Sigmoid colon (tissue), 6 donors: ENCODE measurements at regions not wholly inside any gene's neighbourhood (a gene's known extent, or its start where the extent isn't known, plus 50 kb on each side); places are given as distances from the start of the nearest gene placed in this dataset.

Source experiments
- DNase-seq: peaks from one replicate; pipeline ENCODE4 v3.0.0-alpha.2; 2019
- H3K27ac ChIP-seq, 4 donors: fragments of 200-600 bp; sonication (generic); one replicate each; pipeline ENCODE4 v1.5.1; 2016 to 2019; ENCODE audit warnings: mild to moderate bottlenecking in 1 of 4
- H3K27me3 ChIP-seq, 3 donors: fragments of 200-600 bp; sonication (generic); one replicate each; pipeline ENCODE4 v1.5.1; 2019; ENCODE audit warnings: mild to moderate bottlenecking in 1 of 3
- H3K36me3 ChIP-seq, 4 donors: fragments of 200-600 bp; sonication (generic); one replicate each; pipeline ENCODE4 v1.5.1; 2016 to 2019
- H3K4me1 ChIP-seq, 4 donors: fragments of 200-600 bp; sonication (generic); one replicate each; pipeline ENCODE4 v1.5.1; 2017 to 2019
- H3K4me3 ChIP-seq, 4 donors: fragments of 200-600 bp; sonication (generic); one replicate each; pipeline ENCODE4 v1.5.1; 2017 to 2019; ENCODE audit warnings: mild to moderate bottlenecking in 2 of 4, moderate library complexity in 1 of 4
- H3K9me3 ChIP-seq, 4 donors: fragments of 200-600 bp in 3 of 4; sonication (generic) in 3 of 4; one replicate each; pipeline versions ENCODE4 v1.5.1 to v1.6.1; 2013 to 2019
- EP300 ChIP-seq, 4 donors: sonication (generic); formaldehyde crosslinking; IDR thresholded peaks; one replicate each; pipeline ENCODE4 v1.6.1; 2017; ENCODE audit warnings: antibody characterized with exemption in 4 of 4
- POLR2A ChIP-seq, 2 donors: fragments of 450-650 bp; IDR thresholded peaks; one replicate each; pipeline ENCODE4 v1.6.1; 2016; ENCODE audit warnings: antibody characterized with exemption in 2 of 2, mild to moderate bottlenecking in 2 of 2, moderate library complexity in 2 of 2
- POLR2AphosphoS5 ChIP-seq, 4 donors: sonication (generic); formaldehyde crosslinking; IDR thresholded peaks; one replicate each; pipeline ENCODE4 v1.6.1; 2017; ENCODE audit warnings: antibody characterized with exemption in 4 of 4
- WGBS, 2 donors: extraction: QIAGEN DNeasy Blood & Tissue Kit; methylation state at CpG; one replicate each; pipeline ENCODE4 v1.1.7; 2013; 5-methylcytosine and 5-hydroxymethylcytosine counted together
- intact Hi-C: fragments of 100-400 bp; cut with DNase I; formaldehyde crosslinking; loops from one replicate; pipeline ENCODE4 v1.15.1; 2023
- TF ChIP-seq, protein P1 (sequence below), 4 experiments: fragments of 450-650 bp in 3 of 4; fragments of 200-600 bp in 1 of 4; IDR thresholded peaks; one replicate each; pipeline ENCODE4 v1.5.1; 2016 to 2019; ENCODE audit warnings: antibody characterized with exemption in 4 of 4, mild to moderate bottlenecking in 3 of 4, moderate library complexity in 2 of 4
- donor health status: healthy with polysubstance abuse.
- donor health status: healthy.

DNA sequence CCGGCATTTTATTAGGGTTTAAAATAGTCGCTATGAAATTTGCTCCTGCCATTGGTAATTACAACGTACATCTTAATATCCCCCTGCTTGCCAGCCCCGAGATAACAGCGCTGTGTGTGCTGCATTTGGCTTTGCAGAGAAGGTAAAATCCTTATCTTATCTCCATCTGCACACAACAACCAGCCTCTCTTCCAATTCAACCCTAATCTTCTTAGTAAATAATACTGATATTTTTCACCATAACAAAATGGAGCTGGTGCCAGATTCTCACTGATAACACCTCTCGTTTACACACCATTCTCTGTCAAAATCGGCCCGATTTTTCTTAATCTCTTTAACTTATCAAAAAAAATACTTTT lies 61.4 kb upstream of the SIX3 start:
- H3K27me3 ChIP-seq: peaks cover 0 to 22% (median 0%) of the 10 kb centered on the region in 3 donors
- no peaks in the 10 kb centered on the region for H3K36me3 ChIP-seq
- WGBS, 2 donors: 33 to 55% methylated on average over 8 of the region's 8 CpGs
- H3K27ac ChIP-seq: no peak overlapping the region
- H3K4me1 ChIP-seq: no peaks in the 10 kb centered on the region
- intact Hi-C loops: no loop called here
- TF ChIP-seq, protein P1, sequence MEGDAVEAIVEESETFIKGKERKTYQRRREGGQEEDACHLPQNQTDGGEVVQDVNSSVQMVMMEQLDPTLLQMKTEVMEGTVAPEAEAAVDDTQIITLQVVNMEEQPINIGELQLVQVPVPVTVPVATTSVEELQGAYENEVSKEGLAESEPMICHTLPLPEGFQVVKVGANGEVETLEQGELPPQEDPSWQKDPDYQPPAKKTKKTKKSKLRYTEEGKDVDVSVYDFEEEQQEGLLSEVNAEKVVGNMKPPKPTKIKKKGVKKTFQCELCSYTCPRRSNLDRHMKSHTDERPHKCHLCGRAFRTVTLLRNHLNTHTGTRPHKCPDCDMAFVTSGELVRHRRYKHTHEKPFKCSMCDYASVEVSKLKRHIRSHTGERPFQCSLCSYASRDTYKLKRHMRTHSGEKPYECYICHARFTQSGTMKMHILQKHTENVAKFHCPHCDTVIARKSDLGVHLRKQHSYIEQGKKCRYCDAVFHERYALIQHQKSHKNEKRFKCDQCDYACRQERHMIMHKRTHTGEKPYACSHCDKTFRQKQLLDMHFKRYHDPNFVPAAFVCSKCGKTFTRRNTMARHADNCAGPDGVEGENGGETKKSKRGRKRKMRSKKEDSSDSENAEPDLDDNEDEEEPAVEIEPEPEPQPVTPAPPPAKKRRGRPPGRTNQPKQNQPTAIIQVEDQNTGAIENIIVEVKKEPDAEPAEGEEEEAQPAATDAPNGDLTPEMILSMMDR (IDR thresholded peaks at IDR 0.05): no peak
- TF ChIP-seq EP300 (IDR thresholded peaks at IDR 0.05): no peak
- TF ChIP-seq POLR2AphosphoS5 (IDR thresholded peaks at IDR 0.05): no peak
- no peaks in the 10 kb centered on the region for H3K9me3 ChIP-seq
- no peak for DNase-seq
- no peak overlapping the region for H3K4me3 ChIP-seq

DNA sequence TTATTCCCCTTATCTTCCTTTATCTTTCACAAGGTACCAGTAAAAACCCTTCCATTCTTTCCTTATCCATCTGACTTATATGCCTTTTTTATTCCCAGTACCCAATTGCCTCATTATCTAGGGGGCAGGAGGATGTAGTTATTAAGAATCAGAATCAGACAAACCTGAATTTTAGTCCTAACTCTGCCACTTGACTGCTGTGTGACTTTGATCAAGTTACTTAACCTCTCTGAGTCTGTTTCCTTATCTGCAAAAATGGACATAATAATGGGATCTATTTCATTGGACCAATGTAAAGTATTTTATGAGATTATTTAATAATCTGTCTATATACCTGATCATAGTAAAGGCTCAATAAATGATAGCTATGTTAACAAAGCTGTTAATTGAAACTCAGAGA lies 59.6 kb upstream of the SIX3 start:
- peaks cover 0 to 27% (median 0%) of the 10 kb centered on the region in 3 donors for H3K27me3 ChIP-seq
- H3K9me3 ChIP-seq: no peaks in the 10 kb centered on the region
- no peaks in the 10 kb centered on the region for H3K4me1 ChIP-seq
- no peaks in the 10 kb centered on the region for H3K36me3 ChIP-seq
- DNase-seq: no peak
- H3K4me3 ChIP-seq: no peak overlapping the region
- TF ChIP-seq, protein P1 (IDR thresholded peaks at IDR 0.05): no peak
- no peak for TF ChIP-seq EP300 (IDR thresholded peaks at IDR 0.05)
- TF ChIP-seq POLR2AphosphoS5 (IDR thresholded peaks at IDR 0.05): no peak
- no peak for TF ChIP-seq POLR2A (IDR thresholded peaks at IDR 0.05)
- intact Hi-C loops: no loop called here
- H3K27ac ChIP-seq: no peak overlapping the region

DNA sequence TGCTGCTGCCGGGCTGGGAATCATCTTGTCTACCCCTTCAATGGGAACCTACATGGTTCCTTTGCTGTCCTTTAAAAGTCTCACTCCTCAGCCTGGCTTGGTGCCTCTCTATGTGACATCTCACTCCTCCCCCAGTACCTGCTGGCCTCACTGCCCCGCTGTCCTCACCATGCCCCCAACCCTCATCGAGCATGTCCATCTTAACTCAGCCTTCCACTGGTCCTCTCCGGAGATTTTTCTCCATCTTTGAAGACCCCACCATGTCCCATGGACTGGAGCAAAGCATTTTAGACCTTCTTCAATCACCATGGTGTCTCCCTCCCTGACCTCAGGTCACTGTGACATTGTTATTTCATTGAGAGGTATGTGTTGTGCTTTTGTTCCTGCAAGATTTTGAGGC lies 58.1 kb upstream of the SIX3 start:
- intact Hi-C loops: no loop called here
- no peak overlapping the region for H3K4me3 ChIP-seq
- DNase-seq: no peak
- H3K27ac ChIP-seq: no peak overlapping the region
- no peaks in the 10 kb centered on the region for H3K4me1 ChIP-seq
- peaks cover 0 to 27% (median 0%) of the 10 kb centered on the region in 3 donors for H3K27me3 ChIP-seq
- H3K9me3 ChIP-seq: no peaks in the 10 kb centered on the region
- TF ChIP-seq POLR2A (IDR thresholded peaks at IDR 0.05) (no peak), POLR2AphosphoS5 (IDR thresholded peaks at IDR 0.05) (no peak), EP300 (IDR thresholded peaks at IDR 0.05) (no peak)
- TF ChIP-seq, protein P1 (IDR thresholded peaks at IDR 0.05): no peak
- 90 to 91% methylated on average over 4 of the region's 4 CpGs for WGBS, 2 donors
- no peaks in the 10 kb centered on the region for H3K36me3 ChIP-seq

DNA sequence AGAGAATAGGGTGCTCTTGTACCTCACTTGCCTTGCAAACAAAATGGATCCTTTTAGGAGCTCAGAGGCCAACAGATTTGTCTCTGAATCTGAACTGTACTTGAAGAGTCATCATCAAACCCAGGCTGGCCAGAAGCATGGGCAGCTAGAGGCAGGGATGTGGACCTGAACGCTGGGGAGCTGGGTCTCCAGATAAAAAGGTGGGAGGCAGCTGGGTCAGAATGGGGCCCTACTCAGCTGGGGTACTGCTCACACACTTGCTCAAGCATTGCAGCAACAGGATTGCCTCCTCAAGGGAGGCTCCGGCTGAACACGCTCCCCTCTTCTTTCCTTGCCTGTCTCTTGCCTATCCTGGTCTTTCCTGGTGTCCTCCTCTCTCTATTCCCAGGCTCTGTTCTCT lies 57.3 kb upstream of the SIX3 start:
- Histone ChIP-seq H3K27ac (no peak overlapping the region), H3K4me1 (no peaks in the 10 kb centered on the region), H3K9me3 (no peaks in the 10 kb centered on the region), H3K36me3 (no peaks in the 10 kb centered on the region), H3K27me3 (peaks cover 0 to 27% (median 0%) of the 10 kb centered on the region in 3 donors), H3K4me3 (no peak overlapping the region)
- WGBS, 2 donors: 89 to 96% methylated on average over 3 of the region's 3 CpGs
- DNase-seq: no peak
- TF ChIP-seq, protein P1 (IDR thresholded peaks at IDR 0.05): no peak
- no peak for TF ChIP-seq POLR2A (IDR thresholded peaks at IDR 0.05)
- no peak for TF ChIP-seq POLR2AphosphoS5 (IDR thresholded peaks at IDR 0.05)
- no peak for TF ChIP-seq EP300 (IDR thresholded peaks at IDR 0.05)
- intact Hi-C loops: no loop called here

DNA sequence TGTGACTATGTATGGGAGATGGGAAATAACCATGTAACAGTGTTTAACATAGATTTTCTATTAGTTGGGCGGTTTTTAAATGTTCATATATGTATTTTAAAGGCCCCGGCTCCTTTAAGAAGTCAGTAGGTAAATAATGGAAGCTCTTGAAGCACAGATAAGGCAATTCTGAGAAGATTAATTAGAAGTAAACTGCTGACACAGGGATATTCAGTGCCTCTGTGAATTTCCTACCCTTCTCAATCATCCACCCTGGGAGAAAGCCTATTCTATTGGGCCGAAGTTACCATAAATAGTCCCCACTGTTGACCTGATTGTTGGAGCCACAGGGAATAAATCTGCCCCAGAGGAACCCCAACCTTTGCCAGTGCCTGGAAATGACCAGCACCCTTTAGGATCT lies 56.8 kb upstream of the SIX3 start:
- no peaks in the 10 kb centered on the region for H3K4me1 ChIP-seq
- H3K36me3 ChIP-seq: no peaks in the 10 kb centered on the region
- no peak for DNase-seq
- intact Hi-C loops: no loop called here
- TF ChIP-seq EP300 (IDR thresholded peaks at IDR 0.05) (no peak), POLR2A (IDR thresholded peaks at IDR 0.05) (no peak), POLR2AphosphoS5 (IDR thresholded peaks at IDR 0.05) (no peak)
- TF ChIP-seq, protein P1 (IDR thresholded peaks at IDR 0.05): no peak
- 82 to 87% methylated on average over 3 of the region's 3 CpGs for WGBS, 2 donors
- no peak overlapping the region for H3K4me3 ChIP-seq
- no peaks in the 10 kb centered on the region for H3K9me3 ChIP-seq
- H3K27ac ChIP-seq: no peak overlapping the region
- H3K27me3 ChIP-seq: peaks cover 0 to 23% (median 0%) of the 10 kb centered on the region in 3 donors
